ENCODE measurements at regions not wholly inside any gene's neighbourhood (a gene's known extent, or its start where the extent isn't known, plus 50 kb on each side); places are given as distances from the start of the nearest gene placed in this dataset.
A peak's percentile ranks its signal among the peaks of the same experiment; 100 is the strongest.

DNA sequence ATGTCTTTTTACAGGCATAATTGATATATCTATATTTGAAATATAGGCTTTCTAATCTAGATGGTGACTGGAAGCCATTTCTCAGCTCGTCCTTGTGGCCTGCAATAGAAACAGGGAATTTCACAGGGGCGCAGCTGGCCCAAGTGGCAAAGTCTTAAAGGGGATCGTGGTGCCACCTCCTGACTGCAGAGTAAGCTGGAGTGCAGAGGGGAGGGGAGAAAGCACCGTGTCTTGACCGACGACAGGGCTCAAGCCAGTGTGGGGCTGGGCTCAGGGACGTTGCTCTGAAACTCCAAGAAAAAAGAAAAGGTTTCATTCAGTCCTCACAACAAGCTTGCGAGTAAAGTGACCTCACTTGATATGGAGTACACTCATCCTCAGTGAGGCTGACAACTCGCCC, 255.1 kb downstream of the DCDC2C start:
- DNase-seq (ENCODE audit: low read depth, low spot score), result no peak

DNA sequence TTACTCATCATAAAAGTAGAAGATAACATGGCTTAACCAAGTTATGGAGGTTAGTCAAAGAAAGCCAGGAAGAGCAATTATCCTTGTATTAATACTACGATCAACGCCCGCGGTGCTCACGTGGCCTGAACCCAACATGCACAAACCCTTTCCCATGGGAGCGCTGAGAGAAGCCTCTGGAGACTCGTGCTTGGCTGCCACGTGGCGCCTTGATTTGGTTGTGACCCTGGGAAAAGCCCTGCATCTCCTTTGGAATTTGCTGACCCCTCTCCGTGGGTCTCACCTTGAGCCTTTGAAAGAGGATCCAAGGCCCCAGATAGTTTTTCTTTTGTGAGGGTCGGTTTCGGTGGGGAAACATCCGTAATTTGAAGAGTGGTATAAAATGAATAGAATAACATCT, 255.6 kb downstream of the DCDC2C start:
- no peak overlapping the region for H3K4me3 ChIP-seq (ENCODE audit: low read length)
- no peak for DNase-seq (ENCODE audit: low read depth, low spot score)

More for the DNA sequence above, 255.1 kb downstream of the DCDC2C start:
- no peak overlapping the region for H3K4me3 ChIP-seq (ENCODE audit: low read length)

DNA sequence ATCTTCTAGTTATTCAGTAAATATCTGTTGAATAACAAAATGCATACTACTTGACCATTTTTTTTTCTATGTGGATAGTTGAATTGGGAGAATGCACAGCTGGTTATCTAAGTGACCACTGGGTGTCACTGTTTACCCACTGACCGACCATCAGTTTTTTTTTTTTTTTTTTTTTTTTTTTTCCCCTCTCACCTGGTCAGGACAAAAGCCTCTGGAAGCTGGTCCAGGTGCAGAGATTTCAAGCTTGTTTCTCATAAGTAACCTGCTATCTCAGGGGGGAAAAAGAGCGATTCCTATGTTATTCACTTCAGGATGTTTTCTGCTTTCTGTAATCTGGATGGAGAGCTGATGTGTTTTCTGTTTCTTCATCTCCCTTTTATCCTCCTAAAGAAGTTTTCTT, 256.0 kb downstream of the DCDC2C start:
- peak; percentile 25 for DNase-seq (ENCODE audit: low read depth, low spot score)

DNA sequence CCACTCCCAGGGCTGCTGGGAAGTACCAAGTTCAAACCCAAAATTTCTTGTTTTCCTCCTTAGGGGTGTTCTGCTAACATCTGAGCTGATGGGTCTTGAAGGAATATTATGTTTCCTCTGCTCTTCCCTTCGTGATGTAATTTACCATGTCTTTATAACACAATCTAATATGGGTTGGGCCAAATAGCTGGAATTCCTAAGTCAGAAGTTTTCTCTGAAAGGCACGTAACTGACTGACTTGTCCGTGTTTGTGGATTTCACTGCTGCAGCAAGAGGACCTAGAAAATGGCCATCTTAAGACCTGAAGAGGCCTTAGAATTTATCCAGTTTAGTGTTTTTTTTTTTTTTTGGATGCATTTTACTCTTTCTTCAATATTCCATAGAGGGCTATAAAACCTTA, 256.7 kb downstream of the DCDC2C start:
- DNase-seq (ENCODE audit: low read depth, low spot score), result no peak

More for the DNA sequence above, 256.0 kb downstream of the DCDC2C start:
- H3K4me3 ChIP-seq (ENCODE audit: low read length), result no peak overlapping the region

DNA sequence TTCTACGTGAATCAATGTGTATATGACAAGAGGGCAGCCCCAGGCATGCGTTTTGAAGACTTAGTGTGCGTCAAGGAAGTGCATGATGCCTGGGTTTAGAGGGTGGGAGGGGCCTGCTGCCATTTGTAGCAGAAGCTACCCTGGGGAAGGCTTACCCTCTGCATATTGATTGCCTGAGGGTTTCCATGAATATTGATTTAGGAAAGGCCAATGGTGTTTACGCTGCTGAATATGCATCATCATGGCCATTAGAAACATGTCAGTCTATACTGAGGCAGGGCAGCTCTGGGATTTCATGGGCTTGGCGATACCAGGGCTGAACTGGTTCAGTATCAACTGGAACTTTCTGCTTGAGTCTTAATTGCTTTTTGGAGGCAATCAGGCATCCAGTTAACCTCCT, 259.3 kb downstream of the DCDC2C start:
- no peak for DNase-seq (ENCODE audit: low read depth, low spot score)
- H3K4me3 ChIP-seq (ENCODE audit: low read length), result no peak overlapping the region

More for the DNA sequence above, 256.7 kb downstream of the DCDC2C start:
- no peak overlapping the region for H3K4me3 ChIP-seq (ENCODE audit: low read length)

DNA sequence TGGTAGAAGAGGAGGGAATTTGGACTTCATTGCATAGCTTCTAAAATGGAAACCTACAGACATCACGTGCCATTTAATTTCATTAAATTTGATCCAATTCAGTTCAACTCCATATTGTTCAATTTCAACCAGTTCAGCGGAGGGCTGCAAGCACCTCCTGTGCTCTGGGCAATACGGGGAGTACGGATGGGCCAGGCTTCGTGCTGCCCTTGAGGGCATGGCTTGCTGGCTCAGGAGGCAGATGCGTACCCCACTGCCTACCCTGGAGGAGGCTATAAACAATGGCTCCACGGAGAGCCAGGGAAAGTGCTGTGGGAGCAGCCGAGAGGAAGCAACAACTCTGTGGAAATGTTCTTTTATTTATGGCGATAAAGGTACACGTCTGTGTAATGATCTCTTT, 261.8 kb downstream of the DCDC2C start:
- no peak for DNase-seq (ENCODE audit: low read depth, low spot score)
- H3K4me3 ChIP-seq (ENCODE audit: low read length), result no peak overlapping the region

DNA sequence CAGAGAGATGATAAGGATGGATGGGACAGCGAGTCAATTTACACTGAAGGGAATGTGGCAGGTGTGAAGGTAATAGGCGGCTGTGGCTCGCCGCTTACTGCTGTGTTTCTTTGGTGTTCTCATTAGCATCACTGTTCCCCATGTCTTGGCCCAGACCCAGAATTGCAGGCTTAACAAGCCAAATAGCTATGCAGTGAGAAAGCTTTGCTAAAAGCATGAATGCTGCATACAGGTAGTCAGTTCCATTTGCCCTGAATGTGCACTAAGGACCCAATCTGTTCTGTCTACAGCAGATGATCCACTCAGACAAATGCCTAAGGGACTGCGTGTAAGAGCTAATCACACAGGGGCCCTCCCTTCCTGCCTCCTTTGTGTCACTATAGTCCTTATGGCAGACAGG, 262.6 kb downstream of the DCDC2C start:
- DNase-seq (ENCODE audit: low read depth, low spot score), result no peak
- H3K4me3 ChIP-seq (ENCODE audit: low read length), result no peak overlapping the region

DNA sequence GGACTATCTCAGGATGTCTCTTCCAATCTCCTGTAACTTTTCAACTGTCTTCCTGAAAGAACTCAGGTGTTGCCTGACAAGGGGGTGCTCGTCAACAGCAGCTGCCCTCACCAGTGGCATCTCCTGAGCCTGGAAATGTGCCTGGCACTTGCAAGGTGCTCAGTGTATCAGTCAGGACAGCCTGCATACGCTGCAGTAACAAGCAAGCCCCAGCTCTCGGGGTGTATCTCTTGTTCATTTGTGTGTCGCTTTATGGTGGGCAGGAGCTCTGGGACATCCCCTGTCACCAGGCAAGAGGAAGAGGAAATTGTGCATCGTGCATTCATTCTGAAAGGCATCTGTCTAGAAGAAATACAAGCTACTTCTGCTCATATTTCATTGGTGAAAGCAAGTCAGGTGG, 263.1 kb downstream of the DCDC2C start:
- DNase-seq (ENCODE audit: low read depth, low spot score), result no peak
- no peak overlapping the region for H3K4me3 ChIP-seq (ENCODE audit: low read length)

DNA sequence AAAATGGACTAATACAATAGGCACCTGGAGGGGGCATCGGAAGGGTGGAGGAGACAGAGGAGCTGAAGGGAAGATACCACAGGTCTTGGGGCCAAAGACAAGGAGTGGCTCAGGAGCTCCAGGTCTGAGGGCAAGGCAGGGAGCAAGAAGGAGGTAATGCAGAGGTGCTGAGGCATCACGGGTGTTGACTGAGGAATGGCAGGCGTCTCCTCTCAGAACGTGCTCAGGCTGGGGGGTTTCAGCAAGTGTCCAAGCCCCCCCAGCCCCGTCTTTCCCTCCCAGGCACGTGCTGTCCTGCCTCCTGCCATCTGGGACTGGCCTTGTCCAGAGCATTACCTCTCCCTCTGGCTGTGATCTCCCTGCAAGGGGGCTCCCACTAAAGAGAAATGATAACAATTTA, 265.4 kb downstream of the DCDC2C start:
- no peak overlapping the region for H3K4me3 ChIP-seq (ENCODE audit: low read length)
- DNase-seq (ENCODE audit: low read depth, low spot score), result no peak

DNA sequence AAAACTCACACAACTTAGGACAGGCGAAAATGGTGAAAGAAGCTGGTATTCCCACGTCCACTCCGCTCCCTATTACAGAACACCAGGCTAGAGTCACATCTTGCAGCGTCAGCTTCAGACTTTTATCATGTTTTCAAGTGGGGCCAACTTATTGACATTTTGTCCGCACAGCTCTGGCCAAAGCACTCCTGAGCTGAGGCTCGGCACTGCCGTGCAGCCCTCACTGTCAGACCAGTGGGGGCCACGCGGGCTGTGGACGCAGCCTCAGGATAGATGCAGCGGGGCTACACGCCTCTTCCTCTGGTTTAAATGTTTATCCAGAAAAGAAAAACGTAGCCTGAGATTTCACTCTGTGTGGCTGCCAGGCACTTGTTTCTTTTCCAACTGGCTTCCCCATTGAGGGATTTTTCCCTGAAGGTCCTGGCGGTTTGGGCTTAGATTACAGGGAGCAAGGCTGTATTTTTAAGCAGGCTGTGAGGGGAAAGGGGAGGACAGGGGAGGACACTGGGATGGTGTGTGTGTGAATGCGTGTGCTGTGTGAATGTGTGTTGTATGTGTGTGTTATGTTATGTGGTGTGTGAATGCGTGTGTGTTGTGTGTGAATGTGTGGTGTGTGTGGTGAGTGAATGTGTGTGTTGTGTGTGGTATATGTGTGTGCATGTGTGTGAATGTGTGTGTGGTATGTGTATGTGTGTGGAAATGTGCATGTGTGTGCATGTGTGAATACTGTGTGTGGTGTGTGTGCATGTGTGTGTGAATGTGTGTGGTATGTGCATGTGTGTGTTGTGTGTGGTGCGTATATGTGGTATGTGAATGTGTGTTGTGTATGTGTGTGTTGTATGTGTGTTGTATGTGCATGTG, 267.6 kb downstream of the DCDC2C start:
- DNase-seq (ENCODE audit: low read depth, low spot score), result no peak
- H3K4me3 ChIP-seq (ENCODE audit: low read length), result no peak overlapping the region

DNA sequence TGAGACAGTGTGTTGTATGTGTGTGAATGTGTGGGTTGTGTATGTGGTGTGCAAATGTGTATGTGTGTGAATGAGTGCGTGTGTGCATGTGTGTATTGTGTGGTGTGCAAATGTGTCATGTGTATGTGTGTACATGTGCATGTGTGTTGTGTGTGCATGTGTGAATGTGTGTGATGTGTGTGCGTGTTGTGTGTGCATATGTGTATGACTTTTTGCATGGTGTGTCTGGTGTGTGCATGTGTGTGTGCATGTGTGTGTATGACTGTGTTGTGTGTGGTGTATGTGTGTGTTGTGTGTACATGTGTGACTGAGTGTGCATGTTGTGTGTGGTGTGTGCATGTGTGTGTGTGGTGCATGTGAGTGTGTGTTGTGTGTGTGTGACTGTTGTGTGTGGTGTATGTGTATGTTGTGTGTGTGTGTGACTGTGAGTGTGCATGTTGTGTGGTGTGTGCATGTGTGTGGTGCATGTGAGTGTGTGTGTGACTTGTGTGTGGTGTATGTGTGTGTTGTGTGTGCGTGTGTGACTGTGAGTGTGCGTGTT, 268.3 kb downstream of the DCDC2C start:
- no peak for DNase-seq (ENCODE audit: low read depth, low spot score)
- no peak overlapping the region for H3K4me3 ChIP-seq (ENCODE audit: low read length)

DNA sequence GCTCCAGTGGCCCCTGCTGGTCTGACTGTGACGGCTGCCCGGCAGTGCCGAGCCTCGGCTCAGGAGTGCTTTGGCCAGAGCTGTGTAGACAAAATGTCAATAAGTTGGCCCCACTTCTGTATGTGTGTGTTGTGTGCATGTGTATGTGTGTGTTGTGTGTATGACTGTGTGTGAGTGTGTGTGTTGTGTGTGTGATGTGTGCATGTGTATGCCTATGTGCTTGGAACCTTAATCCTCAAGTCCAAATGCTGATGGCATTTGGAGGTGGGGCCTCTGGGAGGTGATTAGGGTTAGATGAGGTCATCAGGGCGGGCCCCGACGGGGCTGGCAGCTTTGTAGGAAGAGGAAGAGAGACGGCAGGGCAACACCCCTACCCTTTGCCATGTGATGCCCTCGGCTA, 269.0 kb downstream of the DCDC2C start:
- no peak overlapping the region for H3K4me3 ChIP-seq (ENCODE audit: low read length)
- no peak for DNase-seq (ENCODE audit: low read depth, low spot score)

DNA sequence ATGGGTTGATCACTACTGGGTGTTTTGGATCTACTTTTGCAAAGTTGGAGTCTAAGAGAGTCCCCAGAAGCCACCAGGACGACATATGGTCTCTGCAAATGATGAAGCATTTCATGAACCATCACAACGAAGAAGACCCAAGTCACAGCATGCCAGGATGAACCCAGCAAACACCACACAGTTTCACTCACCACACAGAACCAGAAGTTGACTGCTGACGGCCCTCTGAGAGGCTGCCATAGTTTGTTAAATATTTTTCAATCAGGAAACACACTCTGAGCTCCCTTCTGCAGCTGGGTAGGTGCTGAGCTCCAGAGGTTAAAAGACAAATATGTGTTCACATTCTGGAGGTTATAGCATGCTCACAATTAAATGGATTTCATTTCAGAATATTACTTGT, 271.4 kb downstream of the DCDC2C start:
- H3K4me3 ChIP-seq (ENCODE audit: low read length), result no peak overlapping the region
- no peak for DNase-seq (ENCODE audit: low read depth, low spot score)

DNA sequence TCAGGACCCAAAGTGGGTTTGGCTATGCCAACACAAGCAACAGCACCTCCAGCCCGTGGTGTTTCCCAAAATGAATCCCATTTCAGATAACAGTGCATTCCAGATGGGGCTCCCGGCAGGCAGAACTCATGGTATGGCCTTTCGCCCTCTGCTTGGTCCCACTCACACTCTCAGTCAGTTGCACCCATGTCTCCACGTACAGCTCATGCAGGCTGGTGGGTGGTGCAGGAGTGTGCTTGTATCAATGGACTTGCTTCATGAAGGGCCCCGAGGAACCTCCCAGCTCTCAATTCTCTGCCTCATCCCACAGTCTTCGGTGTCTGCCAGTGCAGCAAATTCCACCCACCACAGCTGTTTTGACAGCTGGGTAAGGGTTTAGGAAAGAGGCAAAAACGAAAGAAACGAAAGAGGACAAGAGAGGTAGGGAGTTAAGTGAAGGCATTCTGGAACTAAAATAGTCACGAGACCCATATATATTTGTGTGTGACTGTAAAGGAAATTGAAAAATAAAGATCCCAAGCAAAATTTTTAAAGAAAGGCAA, 278.1 kb downstream of the DCDC2C start:
- no peak overlapping the region for H3K4me3 ChIP-seq (ENCODE audit: low read length)
- no peak for DNase-seq (ENCODE audit: low read depth, low spot score)

DNA sequence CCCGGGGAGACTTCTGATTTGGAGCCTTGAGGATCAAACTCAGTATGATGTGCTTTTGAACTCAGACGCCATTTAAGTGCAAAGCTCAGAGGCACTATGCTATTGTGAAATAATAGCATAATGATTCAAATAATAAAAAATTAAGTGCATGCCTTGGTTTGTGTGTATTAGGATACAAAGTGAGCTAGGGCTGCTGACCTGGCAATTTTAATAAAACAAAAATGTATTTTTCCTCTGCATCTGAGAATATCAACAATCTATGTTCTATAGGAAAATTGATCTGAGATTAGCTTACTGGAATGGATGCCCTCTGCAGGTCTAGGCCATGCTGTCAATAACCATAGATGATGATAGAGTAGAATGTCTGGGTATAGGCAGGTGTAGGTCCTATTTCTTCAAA, 278.8 kb downstream of the DCDC2C start:
- no peak for DNase-seq (ENCODE audit: low read depth, low spot score)

DNA sequence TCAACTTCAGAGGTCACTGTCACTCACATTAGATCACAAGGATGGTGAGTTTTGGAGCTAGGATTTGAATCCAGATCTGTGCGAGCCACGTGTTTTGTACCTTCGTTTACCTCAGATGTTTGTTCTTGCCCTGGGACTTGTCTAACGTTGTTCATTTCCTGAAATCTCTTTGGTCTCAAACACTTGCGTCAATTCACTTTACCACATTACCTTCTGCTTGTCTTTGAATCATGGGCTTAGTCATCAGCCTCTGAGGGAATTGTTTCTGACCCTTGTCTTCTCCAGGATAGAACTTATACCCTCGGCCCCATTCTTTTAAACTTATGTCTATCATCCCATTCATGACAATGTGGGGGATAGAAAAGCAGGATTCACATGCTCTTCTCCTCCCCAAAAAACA, 282.7 kb downstream of the DCDC2C start:
- H3K4me3 ChIP-seq (ENCODE audit: low read length), result no peak overlapping the region
- DNase-seq (ENCODE audit: low read depth, low spot score), result no peak

More for the DNA sequence above, 278.8 kb downstream of the DCDC2C start:
- H3K4me3 ChIP-seq (ENCODE audit: low read length), result no peak overlapping the region

DNA sequence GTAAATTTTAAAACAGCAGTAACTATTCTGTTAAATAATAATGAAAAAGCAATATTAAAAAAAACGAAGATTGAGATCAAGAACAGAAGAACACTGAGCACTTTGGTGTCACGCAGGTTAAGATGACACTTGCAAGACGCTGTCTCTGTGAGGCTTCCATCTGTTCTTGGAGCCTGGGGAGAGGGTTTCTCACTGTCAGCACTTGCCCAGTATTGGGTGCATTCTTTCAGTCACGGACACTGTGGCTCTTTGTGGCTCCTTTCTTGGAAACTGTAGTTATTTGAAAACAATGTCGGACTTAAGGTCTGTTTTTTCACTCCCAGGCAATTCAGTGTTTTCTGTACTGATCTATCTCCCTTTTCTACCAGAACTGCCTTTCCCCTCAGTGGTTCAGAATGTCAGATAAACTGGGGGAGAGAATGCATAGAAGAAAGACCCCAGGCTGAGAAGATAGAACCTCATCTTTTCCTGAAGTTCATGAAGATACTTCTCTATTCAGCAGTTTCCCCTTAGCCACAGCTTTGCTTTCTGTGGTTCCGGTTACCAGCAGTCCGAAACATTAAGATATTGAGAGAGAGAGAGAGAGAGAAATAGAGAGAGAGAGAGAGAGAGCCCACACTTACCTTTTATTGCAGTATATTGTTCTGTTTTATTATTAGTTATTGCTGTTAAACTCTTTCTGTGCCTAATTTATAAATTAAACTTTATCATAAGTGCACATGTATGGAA, 283.3 kb downstream of the DCDC2C start:
- H3K4me3 ChIP-seq (ENCODE audit: low read length), result no peak overlapping the region
- DNase-seq (ENCODE audit: low read depth, low spot score), result no peak

DNA sequence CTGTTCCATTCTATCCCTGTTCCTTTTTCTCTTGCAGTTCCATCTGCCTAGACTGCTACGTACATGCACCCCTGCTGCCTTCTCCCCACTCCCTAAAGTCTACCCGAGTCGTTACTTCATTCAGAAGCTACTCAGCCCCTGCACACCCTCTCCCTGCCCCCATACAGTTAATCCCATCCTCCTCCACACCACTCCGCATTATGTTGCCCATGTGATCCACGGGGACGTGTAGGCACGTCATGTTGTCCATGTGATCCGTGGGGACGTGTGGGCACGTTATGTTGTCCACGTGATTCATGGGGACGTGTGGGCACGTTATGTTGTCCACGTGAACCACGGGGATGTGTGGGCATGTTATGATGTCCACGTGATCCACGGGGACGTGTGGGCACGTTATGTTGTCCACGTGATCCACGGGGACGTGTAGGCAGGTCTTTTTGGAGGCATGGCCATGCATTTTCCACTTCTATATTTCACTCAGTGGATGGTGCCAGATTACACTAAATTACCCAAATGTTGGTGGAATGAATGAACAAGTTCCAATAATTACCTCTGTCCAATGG, 299.5 kb downstream of the DCDC2C start:
- H3K4me3 ChIP-seq (ENCODE audit: low read length), result no peak overlapping the region
- DNase-seq (ENCODE audit: low read depth, low spot score), result no peak

DNA sequence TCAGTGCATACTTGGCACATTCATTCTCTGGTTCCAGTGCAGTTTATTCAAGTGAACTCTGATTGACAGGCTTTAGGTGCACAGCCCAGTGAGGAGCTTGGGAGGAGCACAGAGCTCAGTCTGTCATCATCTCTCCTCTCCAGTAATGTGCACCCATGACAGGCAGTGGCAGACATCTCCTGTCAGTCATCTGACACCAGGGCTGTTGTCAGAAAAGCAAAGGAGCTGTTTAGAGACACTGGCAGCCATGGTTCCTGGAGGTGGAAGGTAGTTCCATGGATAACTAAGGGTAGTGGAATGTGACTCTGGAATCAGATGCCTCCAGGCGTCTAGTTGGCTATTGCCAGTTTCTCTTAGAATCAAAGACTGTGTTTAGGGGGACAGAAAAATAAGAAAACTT, 308.8 kb downstream of the DCDC2C start:
- H3K4me3 ChIP-seq (ENCODE audit: low read length), result no peak overlapping the region
- no peak for DNase-seq (ENCODE audit: low read depth, low spot score)

DNA sequence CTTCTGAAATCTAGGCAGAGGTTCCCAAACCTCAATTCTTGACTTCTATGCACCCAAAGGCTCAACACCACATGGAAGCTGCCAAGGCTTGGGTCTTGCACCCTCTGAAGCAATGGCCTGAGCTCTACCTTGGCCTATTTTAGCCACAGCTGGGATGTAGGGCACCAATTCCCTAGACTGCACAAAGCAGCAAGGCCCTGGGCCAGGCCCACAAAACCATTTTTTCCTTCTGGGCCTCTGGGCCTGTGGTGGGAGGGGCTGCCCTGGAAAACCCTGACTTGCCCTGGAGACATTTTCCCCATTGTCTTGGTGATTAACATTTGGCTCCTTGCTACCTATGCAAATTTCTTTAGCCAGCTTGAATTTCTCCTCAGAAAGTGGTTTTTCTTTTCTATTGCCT, 315.2 kb downstream of the DCDC2C start:
- no peak for DNase-seq (ENCODE audit: low read depth, low spot score)
- H3K4me3 ChIP-seq (ENCODE audit: low read length), result no peak overlapping the region

Measured in Jurkat, Clone E6-1 (cell line).